H9 (cell line): ENCODE measurements at regions not wholly inside any gene's neighbourhood (a gene's known extent, or its start where the extent isn't known, plus 50 kb on each side); places are given as distances from the start of the nearest gene placed in this dataset.

Source experiments
- DNase-seq: peaks from one replicate; pipeline ENCODE4 v3.0.0-alpha.2; 2017
- H2AFZ ChIP-seq: one replicate; pipeline ENCODE4 v1.6.1; 2013; ENCODE audit warnings: mild to moderate bottlenecking, low read length, control low read depth, moderate library complexity
- H2AK5ac ChIP-seq: 2 replicates; pipeline ENCODE4 v1.6.1; 2013; ENCODE audit warnings: low read length, control low read depth, mixed read lengths; ENCODE audit not compliant: insufficient read length
- H2BK120ac ChIP-seq: one replicate; pipeline ENCODE4 v1.6.1; 2013; ENCODE audit warnings: low read depth, mild to moderate bottlenecking, low read length, control low read depth, inconsistent platforms; ENCODE audit not compliant: poor library complexity, severe bottlenecking
- H2BK12ac ChIP-seq: 2 replicates; pipeline ENCODE4 v1.6.1; 2013; ENCODE audit warnings: low read length, control low read depth, mixed read lengths, low read depth; ENCODE audit not compliant: insufficient read length
- H2BK15ac ChIP-seq: 2 replicates; pipeline ENCODE4 v1.6.1; 2013; ENCODE audit warnings: low read depth, low read length, control low read depth
- H2BK20ac ChIP-seq: one replicate; pipeline ENCODE4 v1.6.1; 2013; ENCODE audit warnings: low read depth, mild to moderate bottlenecking, low read length, control low read depth, inconsistent platforms; ENCODE audit not compliant: poor library complexity, severe bottlenecking
- H2BK5ac ChIP-seq: 2 replicates; pipeline ENCODE4 v1.6.1; 2013; ENCODE audit warnings: low read length, control low read depth, mixed read lengths; ENCODE audit not compliant: insufficient read length
- H3K14ac ChIP-seq: 2 replicates; pipeline ENCODE4 v1.6.1; 2013; ENCODE audit warnings: low read length, control low read depth; ENCODE audit not compliant: insufficient read depth
- H3K18ac ChIP-seq: 2 replicates; pipeline ENCODE4 v1.6.1; 2013; ENCODE audit warnings: low read depth, mild to moderate bottlenecking, mixed read lengths, low read length, control low read depth; ENCODE audit not compliant: insufficient read length
- H3K23ac ChIP-seq: 2 replicates; pipeline ENCODE4 v1.6.1; 2013; ENCODE audit warnings: low read length, control low read depth, mixed read lengths, low read depth; ENCODE audit not compliant: insufficient read length
- H3K23me2 ChIP-seq: 2 replicates; pipeline ENCODE4 v1.6.1; 2013; ENCODE audit warnings: low read depth, mild to moderate bottlenecking, mixed read lengths, low read length, control low read depth; ENCODE audit not compliant: insufficient read length, poor library complexity, severe bottlenecking
- H3K27ac ChIP-seq: 2 replicates; pipeline ENCODE4 v1.5.1; 2013; ENCODE audit warnings: low read length, control low read depth, mixed read lengths, low read depth; ENCODE audit not compliant: insufficient read length
- H3K27me3 ChIP-seq: 2 replicates; pipeline ENCODE4 v1.6.1; 2013; ENCODE audit warnings: low read length, control low read depth, inconsistent platforms; ENCODE audit not compliant: insufficient read depth
- H3K4ac ChIP-seq: 2 replicates; pipeline ENCODE4 v1.6.1; 2013; ENCODE audit warnings: low read depth, mild to moderate bottlenecking, control low read depth, inconsistent platforms, low read length, moderate library complexity
- H3K4me1 ChIP-seq: 2 replicates; pipeline ENCODE4 v1.6.1; 2013; ENCODE audit warnings: low read length, control low read depth, inconsistent platforms; ENCODE audit not compliant: insufficient read depth
- H3K4me2 ChIP-seq: 2 replicates; pipeline ENCODE4 v1.6.1; 2013; ENCODE audit warnings: low read length, control low read depth, mixed read lengths; ENCODE audit not compliant: insufficient read length, insufficient read depth
- H3K56ac ChIP-seq: 2 replicates; pipeline ENCODE4 v1.6.1; 2013; ENCODE audit warnings: low read depth, mild to moderate bottlenecking, mixed read lengths, low read length, control low read depth; ENCODE audit not compliant: insufficient read length
- H3K79me1 ChIP-seq: 2 replicates; pipeline ENCODE4 v1.6.1; 2013; ENCODE audit warnings: low read depth, mild to moderate bottlenecking, moderate library complexity, low read length, control low read depth, inconsistent platforms; ENCODE audit not compliant: insufficient read depth, poor library complexity, severe bottlenecking
- H3K79me2 ChIP-seq: 2 replicates; pipeline ENCODE4 v1.6.1; 2013; ENCODE audit warnings: low read length, control low read depth, inconsistent platforms; ENCODE audit not compliant: insufficient read depth
- H3K9ac ChIP-seq: 2 replicates; pipeline ENCODE4 v1.6.1; 2013; ENCODE audit warnings: low read length, control low read depth, mixed read lengths; ENCODE audit not compliant: insufficient read length; ENCODE audit errors: extremely low read depth
- H3K9me3 ChIP-seq: one replicate; pipeline ENCODE4 v1.6.1; 2013; ENCODE audit warnings: low read depth, low read length, inconsistent platforms; ENCODE audit not compliant: control insufficient read depth
- H3T11ph ChIP-seq: one replicate; pipeline ENCODE4 v1.6.1; 2013; ENCODE audit warnings: mild to moderate bottlenecking, low read length, control low read depth, inconsistent platforms
- H4K20me1 ChIP-seq: one replicate; pipeline ENCODE4 v1.6.1; 2013; ENCODE audit not compliant: control insufficient read depth, insufficient read length, insufficient read depth
- H4K5ac ChIP-seq: 2 replicates; pipeline ENCODE4 v1.6.1; 2013; ENCODE audit warnings: low read depth, mild to moderate bottlenecking, mixed read lengths, low read length, control low read depth; ENCODE audit not compliant: insufficient read length
- H4K8ac ChIP-seq: replicated peaks from 2 replicates; pipeline ENCODE4 v1.6.1; 2013; ENCODE audit warnings: low read length, control low read depth, mixed read lengths, low read depth; ENCODE audit not compliant: insufficient read length
- H4K91ac ChIP-seq: 2 replicates; pipeline ENCODE4 v1.6.1; 2013; ENCODE audit warnings: low read depth, mild to moderate bottlenecking, moderate library complexity, mixed read lengths, low read length, control low read depth; ENCODE audit not compliant: insufficient read length
- H3K27ac Mint-ChIP-seq, 3 experiments: 2 replicates in 2 of 3; 3 replicates in 1 of 3; pipeline ENCODE4 v1.8.0; 2020 to 2021; ENCODE audit warnings: mixed read lengths in 3 of 3, mild to moderate bottlenecking in 1 of 3, moderate library complexity in 1 of 3
- H3K27me3 Mint-ChIP-seq: 2 replicates; pipeline ENCODE4 v1.8.0; 2021; ENCODE audit warnings: low read depth, mild to moderate bottlenecking, moderate library complexity, mixed read lengths
- H3K36me3 Mint-ChIP-seq, 3 experiments: 2 replicates in 2 of 3; 3 replicates in 1 of 3; pipeline ENCODE4 v1.8.0; 2020 to 2021; ENCODE audit warnings: low read depth in 3 of 3, mixed read lengths in 3 of 3; ENCODE audit not compliant: insufficient read depth in 1 of 3
- H3K4me1 Mint-ChIP-seq, 2 experiments: 2 replicates each; pipeline ENCODE4 v1.8.0; 2020; ENCODE audit warnings: mixed read lengths in 2 of 2
- H3K4me3 Mint-ChIP-seq, 2 experiments: 2 replicates in 1 of 2; 3 replicates in 1 of 2; pipeline ENCODE4 v1.8.0; 2020 to 2021; ENCODE audit warnings: mild to moderate bottlenecking in 2 of 2, mixed read lengths in 2 of 2, moderate library complexity in 1 of 2
- H3K9me3 Mint-ChIP-seq, 2 experiments: 2 replicates in 1 of 2; 3 replicates in 1 of 2; pipeline ENCODE4 v1.8.0; 2020; ENCODE audit warnings: mild to moderate bottlenecking in 2 of 2, mixed read lengths in 2 of 2, moderate library complexity in 1 of 2
- CTCF ChIP-seq: fragments of 200-600 bp; sonication (generic); conservative IDR thresholded peaks from 3 replicates; pipeline ENCODE4 v1.8.0; 2021; ENCODE audit warnings: antibody characterized with exemption, mild to moderate bottlenecking
- WGBS: extraction: QIAGEN DNeasy Blood & Tissue Kit; methylation state at CpG from one replicate; pipeline ENCODE4 v1.1.7; 2013; ENCODE audit warnings: missing lambda C conversion rate, low lambda C conversion rate, mixed read lengths; ENCODE audit not compliant: insufficient read length; ENCODE audit errors: extremely low coverage; 5-methylcytosine and 5-hydroxymethylcytosine counted together

GRCh38 chr1:170804879-170805278 lies 130.5 kb upstream of the MROH9 start:
- H3K27me3 Mint-ChIP-seq, result no peaks in the 10 kb centered on the region
- Histone ChIP-seq H4K5ac (no peak overlapping the region), H2AK5ac (no peak overlapping the region), H3K18ac (no peak overlapping the region), H3K27ac (no peak overlapping the region), H2BK120ac (no peak overlapping the region), H3T11ph (no peak overlapping the region), H3K14ac (no peak overlapping the region), H4K20me1 (no peaks in the 10 kb centered on the region), H2BK12ac (no peak overlapping the region), H3K27me3 (no peaks in the 10 kb centered on the region), H3K79me1 (no peaks in the 10 kb centered on the region), H2AFZ (no peak overlapping the region), H3K4ac (no peak overlapping the region), H3K23ac (no peak overlapping the region), H2BK20ac (no peak overlapping the region), H3K56ac (no peak overlapping the region), H3K23me2 (no peaks in the 10 kb centered on the region), H3K9me3 (no peaks in the 10 kb centered on the region), H3K4me1 (no peaks in the 10 kb centered on the region; the same call in 1 of the 2 replicates), H4K91ac (no peak overlapping the region), H2BK5ac (no peak overlapping the region), H2BK15ac (no peak overlapping the region), H3K4me2 (no peak overlapping the region), H4K8ac (no peak overlapping the region), H3K79me2 (no peaks in the 10 kb centered on the region), H3K9ac (no peak overlapping the region)
- no peak overlapping the region for H3K4me3 Mint-ChIP-seq
- no peaks in the 10 kb centered on the region; a peak in 1 of 7 replicates for H3K36me3 Mint-ChIP-seq
- no peaks in the 10 kb centered on the region for H3K9me3 Mint-ChIP-seq
- WGBS, result no CpG with 5 or more reads among the region's 4 CpGs
- no peak overlapping the region for H3K27ac Mint-ChIP-seq
- no peak for DNase-seq
- no peak for TF ChIP-seq CTCF
- H3K4me1 Mint-ChIP-seq, result peaks cover 12 to 15% of the 10 kb centered on the region in 2 experiments
